OCI-LY1 (cell line): ENCODE measurements at regions not wholly inside any gene's neighbourhood (a gene's known extent, or its start where the extent isn't known, plus 50 kb on each side); places are given as distances from the start of the nearest gene placed in this dataset.

Experiments used
- H2AFZ ChIP-seq: fragments of 200-600 bp; sonication (generic), shearing (Covaris generic); 2 replicates; pipeline ENCODE4 v1.6.0; 2014; ENCODE audit warnings: antibody characterized with exemption, mild to moderate bottlenecking, low read length
- H3F3A ChIP-seq: fragments of 200-600 bp; sonication (generic), shearing (Covaris generic); 2 replicates; pipeline ENCODE4 v1.6.0; 2014; ENCODE audit warnings: mild to moderate bottlenecking, antibody characterized with exemption, low read length, moderate library complexity; ENCODE audit not compliant: insufficient read depth
- H3K27ac ChIP-seq: fragments of 200-600 bp; sonication (generic); 2 replicates; pipeline ENCODE4 v1.5.1; 2014; ENCODE audit warnings: low read length, mixed run types, mild to moderate bottlenecking, low read depth; ENCODE audit not compliant: poor library complexity, severe bottlenecking
- H3K27me3 ChIP-seq: fragments of 200-600 bp; sonication (generic); 2 replicates; pipeline ENCODE4 v1.6.0; 2014; ENCODE audit warnings: antibody characterized with exemption, mild to moderate bottlenecking, low read length, moderate library complexity; ENCODE audit not compliant: insufficient read depth
- H3K36me3 ChIP-seq: fragments of 200-600 bp; sonication (generic); 2 replicates; pipeline ENCODE4 v1.6.1; 2014; ENCODE audit warnings: mild to moderate bottlenecking, antibody characterized with exemption, low read length, moderate library complexity, mixed read lengths; ENCODE audit not compliant: insufficient read depth
- H3K4me1 ChIP-seq: fragments of 200-600 bp; sonication (generic); 2 replicates; pipeline ENCODE4 v1.5.1; 2014; ENCODE audit warnings: mild to moderate bottlenecking, low read length, moderate library complexity; ENCODE audit not compliant: insufficient read depth, severe bottlenecking
- H3K4me2 ChIP-seq: fragments of 200-600 bp; sonication (generic), shearing (Covaris generic); 2 replicates; pipeline ENCODE4 v1.6.1; 2014; ENCODE audit warnings: low read length
- H3K4me3 ChIP-seq: fragments of 200-600 bp; sonication (generic); 2 replicates; pipeline ENCODE4 v1.5.1; 2014; ENCODE audit warnings: low read length, low read depth, mild to moderate bottlenecking, mixed read lengths; ENCODE audit not compliant: poor library complexity, severe bottlenecking
- H3K79me2 ChIP-seq: fragments of 200-600 bp; shearing (Covaris generic); 2 replicates; pipeline ENCODE4 v1.6.1; 2016; ENCODE audit warnings: mixed run types, low read length, mixed read lengths; ENCODE audit not compliant: insufficient read depth
- H3K9ac ChIP-seq: fragments of 200-600 bp; sonication (generic), shearing (Covaris generic); 2 replicates; pipeline ENCODE4 v1.6.1; 2014; ENCODE audit warnings: mild to moderate bottlenecking, low read length, mixed read lengths
- H3K9me2 ChIP-seq: fragments of 200-600 bp; sonication (generic), shearing (Covaris generic); 2 replicates; pipeline ENCODE4 v1.6.1; 2014; ENCODE audit warnings: low read depth, mild to moderate bottlenecking, low read length, mixed read lengths
- H3K9me3 ChIP-seq: fragments of 200-600 bp; shearing (Covaris generic); 2 replicates; pipeline ENCODE4 v1.6.1; 2014; ENCODE audit warnings: low read length, mixed read lengths
- H4K20me1 ChIP-seq: fragments of 200-600 bp; sonication (generic), shearing (Covaris generic); 2 replicates; pipeline ENCODE4 v1.6.0; 2016; ENCODE audit warnings: mild to moderate bottlenecking, low read length; ENCODE audit not compliant: insufficient read depth
- EZH2 ChIP-seq: fragments of 200-600 bp; sonication (generic), shearing (Covaris generic); IDR thresholded peaks from 2 replicates; pipeline ENCODE4 v1.8.0; 2017; ENCODE audit warnings: borderline replicate concordance, mixed run types, mild to moderate bottlenecking, antibody characterized with exemption, low read length, moderate library complexity, mixed read lengths
- TF ChIP-seq, protein P1 (sequence below): fragments of 200-600 bp; sonication (generic), shearing (Covaris generic); IDR thresholded peaks from 2 replicates; pipeline ENCODE4 v1.5.1; 2017; ENCODE audit warnings: mild to moderate bottlenecking, antibody characterized with exemption, low read length, moderate library complexity, mixed read lengths

DNA sequence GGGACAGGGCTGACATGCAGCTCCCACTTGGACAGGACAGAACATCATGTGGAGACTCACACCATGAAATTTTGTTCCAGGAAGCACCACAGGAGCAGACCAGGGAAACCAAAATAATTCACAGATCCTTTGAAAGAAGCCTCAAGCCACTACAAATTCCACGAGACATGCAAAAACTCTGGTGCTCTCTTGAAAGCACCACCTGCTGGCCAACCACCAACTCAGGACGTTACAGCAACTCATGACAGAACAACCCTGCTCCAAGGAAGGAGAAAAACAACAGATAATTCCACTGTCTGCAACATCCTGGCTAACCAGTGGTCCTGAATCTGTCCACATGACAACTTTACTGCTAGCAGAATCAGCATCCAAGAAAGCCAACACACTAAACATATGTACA, 516.0 kb downstream of the SPATA31D1 start:
- H3K4me2 ChIP-seq, result no peak overlapping the region
- H3K27ac ChIP-seq, result no peak overlapping the region
- H3K9me3 ChIP-seq, result peaks cover 3% of the 10 kb centered on the region; the same call in 1 of the 2 replicates
- no peaks in the 10 kb centered on the region for H3K79me2 ChIP-seq
- no peaks in the 10 kb centered on the region for H3K4me1 ChIP-seq
- no peaks in the 10 kb centered on the region for H4K20me1 ChIP-seq
- H3K9ac ChIP-seq, result no peak overlapping the region
- H3K27me3 ChIP-seq, result no peaks in the 10 kb centered on the region
- H3K4me3 ChIP-seq, result no peak overlapping the region
- no peaks in the 10 kb centered on the region for H3K36me3 ChIP-seq
- H2AFZ ChIP-seq, result no peak overlapping the region
- no peaks in the 10 kb centered on the region for H3K9me2 ChIP-seq
- no peaks in the 10 kb centered on the region for H3F3A ChIP-seq
- TF ChIP-seq, protein P1, sequence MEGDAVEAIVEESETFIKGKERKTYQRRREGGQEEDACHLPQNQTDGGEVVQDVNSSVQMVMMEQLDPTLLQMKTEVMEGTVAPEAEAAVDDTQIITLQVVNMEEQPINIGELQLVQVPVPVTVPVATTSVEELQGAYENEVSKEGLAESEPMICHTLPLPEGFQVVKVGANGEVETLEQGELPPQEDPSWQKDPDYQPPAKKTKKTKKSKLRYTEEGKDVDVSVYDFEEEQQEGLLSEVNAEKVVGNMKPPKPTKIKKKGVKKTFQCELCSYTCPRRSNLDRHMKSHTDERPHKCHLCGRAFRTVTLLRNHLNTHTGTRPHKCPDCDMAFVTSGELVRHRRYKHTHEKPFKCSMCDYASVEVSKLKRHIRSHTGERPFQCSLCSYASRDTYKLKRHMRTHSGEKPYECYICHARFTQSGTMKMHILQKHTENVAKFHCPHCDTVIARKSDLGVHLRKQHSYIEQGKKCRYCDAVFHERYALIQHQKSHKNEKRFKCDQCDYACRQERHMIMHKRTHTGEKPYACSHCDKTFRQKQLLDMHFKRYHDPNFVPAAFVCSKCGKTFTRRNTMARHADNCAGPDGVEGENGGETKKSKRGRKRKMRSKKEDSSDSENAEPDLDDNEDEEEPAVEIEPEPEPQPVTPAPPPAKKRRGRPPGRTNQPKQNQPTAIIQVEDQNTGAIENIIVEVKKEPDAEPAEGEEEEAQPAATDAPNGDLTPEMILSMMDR, result 0 out of 2 replicates have a peak, but pooled peaks have one; percentile 22
- no peak for TF ChIP-seq EZH2

DNA sequence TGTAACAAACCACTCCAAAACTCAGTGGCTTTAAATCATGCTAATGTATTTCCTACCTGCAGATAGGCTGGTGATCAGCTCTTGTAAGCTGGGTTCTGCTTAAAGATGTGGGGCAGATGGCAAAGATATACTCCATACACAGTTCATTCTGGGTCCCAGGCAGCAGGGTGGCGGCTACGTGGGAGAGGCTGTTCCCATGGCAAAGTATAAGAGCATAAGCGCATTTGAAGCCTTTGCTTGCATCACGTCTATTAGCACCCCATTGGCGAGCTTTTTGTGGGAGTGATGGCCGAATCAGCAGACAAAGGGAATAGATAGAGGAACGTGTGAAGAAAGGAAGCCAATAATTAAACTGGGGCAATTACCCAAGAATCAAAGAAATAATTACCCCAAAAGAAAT, 523.1 kb downstream of the SPATA31D1 start:
- Histone ChIP-seq H3K9me3 (no peaks in the 10 kb centered on the region), H3K4me2 (no peak overlapping the region), H3K79me2 (no peaks in the 10 kb centered on the region), H3K36me3 (no peaks in the 10 kb centered on the region), H4K20me1 (no peaks in the 10 kb centered on the region), H2AFZ (no peak overlapping the region), H3K9ac (no peak overlapping the region), H3K4me3 (no peak overlapping the region), H3F3A (no peaks in the 10 kb centered on the region), H3K27ac (no peak overlapping the region), H3K4me1 (no peaks in the 10 kb centered on the region), H3K27me3 (no peaks in the 10 kb centered on the region), H3K9me2 (no peaks in the 10 kb centered on the region)
- TF ChIP-seq, protein P1, result no peak
- TF ChIP-seq EZH2, result no peak

DNA sequence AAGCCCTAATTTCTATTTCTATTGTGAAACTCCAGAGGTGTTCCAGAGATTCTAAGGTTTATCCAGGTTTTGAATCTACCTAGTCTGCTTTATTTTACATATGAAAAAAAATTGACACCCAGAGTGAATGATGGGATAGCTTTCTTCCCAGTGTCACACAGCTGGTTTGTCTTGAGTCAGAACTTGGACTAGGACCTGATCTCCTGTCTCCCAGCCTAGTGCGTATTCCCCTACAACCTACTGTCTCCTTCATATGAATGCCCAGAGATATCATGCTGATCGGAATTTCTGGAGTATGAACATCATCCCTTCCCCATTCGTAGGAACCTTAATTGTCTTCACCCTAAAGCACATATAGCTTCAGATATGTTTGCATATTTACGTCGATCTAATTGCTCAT, 524.2 kb downstream of the SPATA31D1 start:
- no peak overlapping the region for H2AFZ ChIP-seq
- no peaks in the 10 kb centered on the region for H3K27me3 ChIP-seq
- no peaks in the 10 kb centered on the region for H3K79me2 ChIP-seq
- no peaks in the 10 kb centered on the region for H3K9me2 ChIP-seq
- H3K9me3 ChIP-seq, result no peaks in the 10 kb centered on the region
- no peak overlapping the region for H3K9ac ChIP-seq
- H4K20me1 ChIP-seq, result no peaks in the 10 kb centered on the region
- H3F3A ChIP-seq, result no peaks in the 10 kb centered on the region
- H3K4me3 ChIP-seq, result no peak overlapping the region
- TF ChIP-seq, protein P1, result no peak
- no peak for TF ChIP-seq EZH2
- no peak overlapping the region for H3K27ac ChIP-seq
- H3K4me2 ChIP-seq, result no peak overlapping the region
- H3K36me3 ChIP-seq, result no peaks in the 10 kb centered on the region
- no peaks in the 10 kb centered on the region for H3K4me1 ChIP-seq
